ENCODE measurements at regions not wholly inside any gene's neighbourhood (a gene's known extent, or its start where the extent isn't known, plus 50 kb on each side); places are given as distances from the start of the nearest gene placed in this dataset.

- no peak for TF ChIP-seq CTCF (IDR thresholded peaks at IDR 0.05)
- no peak for TF ChIP-seq POLR2A (IDR thresholded peaks at IDR 0.05)
Measured at GRCh38 chr5:19266791-19267190, 721.2 kb downstream of the CDH18 start.

Measured in uterus (tissue), 2 donors.